M059J (cell line): ENCODE measurements at regions not wholly inside any gene's neighbourhood (a gene's known extent, or its start where the extent isn't known, plus 50 kb on each side); places are given as distances from the start of the nearest gene placed in this dataset.
"Not testable (repeated sequence)": the region's sequence is repeated elsewhere in the genome, so short reads cannot be mapped to it uniquely, and the experiment has no call there.

Experiments used
- DNase-seq: peaks from one replicate; pipeline ENCODE4 v3.0.0-alpha.2; 2012; ENCODE audit warnings: low read depth

DNA sequence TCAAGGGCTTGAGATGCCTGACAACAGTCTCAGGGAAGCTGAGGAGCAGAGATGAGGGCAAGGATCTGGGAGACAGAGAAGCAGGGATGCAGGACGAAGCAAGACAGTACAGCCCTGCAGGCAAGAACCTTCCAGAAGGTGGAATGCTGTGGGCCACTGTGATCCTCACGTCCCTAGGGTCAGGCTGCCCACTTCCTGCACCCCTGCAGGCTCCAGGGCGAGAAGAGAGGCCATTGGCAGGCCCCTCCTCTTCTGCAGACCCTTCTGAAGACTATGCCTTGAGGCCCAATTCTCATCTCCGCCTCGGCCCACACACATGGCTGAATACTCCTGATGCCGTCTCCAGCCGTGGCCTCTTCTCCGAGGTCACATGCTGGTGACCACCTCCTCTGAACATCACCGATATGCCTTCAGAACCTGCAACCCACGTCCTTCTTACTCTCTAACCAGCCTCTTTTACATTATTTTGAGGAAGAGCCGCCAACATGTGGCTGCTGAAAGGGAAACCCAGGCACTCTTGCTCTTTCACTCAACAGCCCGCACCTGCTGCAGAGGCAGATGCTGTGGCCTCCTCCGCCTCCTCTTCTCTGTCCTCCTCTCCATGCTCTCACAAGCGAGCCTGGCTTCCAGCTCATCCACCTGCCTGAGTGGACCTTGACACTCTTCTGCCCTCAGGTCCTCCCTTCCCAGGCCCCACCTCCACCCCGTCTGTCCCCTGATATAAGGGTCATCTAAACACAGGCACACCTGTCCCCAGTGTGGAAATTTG is 181.5 kb downstream of the IRX2 start:
- DNase-seq = no peak

DNA sequence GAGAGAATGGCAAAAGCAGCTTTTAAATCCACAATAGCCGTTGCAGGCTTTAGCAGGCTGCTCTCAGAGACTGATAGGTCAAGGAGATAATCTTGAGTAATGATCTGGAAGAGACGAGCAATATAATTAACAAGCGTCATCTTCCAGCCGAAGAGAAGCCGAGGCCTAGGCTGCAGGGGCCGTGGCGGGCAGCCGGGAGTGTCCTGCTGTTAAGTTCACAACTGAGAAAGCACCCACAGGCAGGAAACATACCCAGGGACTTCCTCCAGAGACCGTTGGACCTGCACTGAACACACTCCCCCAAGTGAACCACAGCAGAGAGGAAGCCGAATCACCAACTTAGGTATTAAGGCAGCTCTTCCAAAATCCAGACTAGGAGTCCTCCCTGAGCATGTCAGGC is 182.3 kb downstream of the IRX2 start:
- no peak for DNase-seq

DNA sequence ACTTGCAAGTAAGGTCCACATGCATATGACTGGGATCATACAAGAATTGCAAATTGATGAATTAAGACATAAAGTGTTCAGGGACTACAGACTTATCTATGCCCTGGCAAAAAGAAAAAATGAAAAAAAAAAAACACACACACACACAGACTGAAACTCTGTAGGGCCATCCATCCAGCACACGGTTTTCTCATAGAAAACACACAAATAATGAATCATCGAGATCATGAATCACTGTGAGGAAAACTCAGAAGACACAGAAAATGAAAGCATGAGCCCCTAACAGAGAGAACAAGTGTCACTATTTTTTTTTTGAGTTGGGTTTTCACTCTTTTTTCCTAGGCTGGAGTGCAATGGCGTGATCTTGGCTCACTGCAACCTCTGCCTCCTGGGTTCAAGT is 185.2 kb downstream of the IRX2 start:
- DNase-seq = no peak

DNA sequence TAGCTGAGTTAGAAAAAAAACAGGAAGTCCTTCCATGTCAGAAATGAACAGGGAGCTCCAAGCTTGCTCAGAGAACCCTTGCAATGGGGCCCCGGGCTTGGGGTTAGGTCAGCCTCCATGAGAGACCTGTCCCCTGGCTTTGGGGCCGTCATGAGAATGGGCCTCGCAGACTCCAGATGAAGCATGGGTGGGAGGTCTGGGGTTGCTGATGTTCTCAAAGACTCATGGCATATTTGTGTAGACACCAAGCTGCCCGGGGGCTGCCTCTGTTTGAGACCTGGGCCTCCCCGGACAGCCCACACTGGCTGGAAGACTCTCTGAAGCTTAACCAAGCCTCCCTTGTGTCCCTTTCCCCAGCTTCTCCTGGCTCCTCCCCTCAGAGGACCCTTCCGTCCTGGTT is 186.3 kb downstream of the IRX2 start:
- DNase-seq = no peak

DNA sequence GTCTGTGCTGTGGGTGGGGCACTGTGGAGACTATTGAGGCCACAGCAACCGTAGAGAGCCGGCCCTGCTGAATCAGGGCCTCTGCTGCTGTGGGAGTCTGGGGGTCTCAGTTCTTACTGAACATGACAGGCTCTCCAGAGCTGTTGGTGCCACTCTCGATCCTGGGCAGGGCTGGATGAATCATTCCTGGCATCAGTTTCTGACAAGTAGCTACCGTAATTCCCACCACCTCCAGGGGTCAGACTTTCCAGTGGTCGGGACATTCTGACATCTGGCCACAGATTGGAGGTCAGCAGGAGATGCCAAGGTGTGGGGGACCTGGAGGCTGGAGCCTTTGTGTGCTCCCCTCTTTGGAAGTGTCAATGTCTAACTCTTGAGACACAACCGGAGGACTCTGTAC is 188.4 kb downstream of the IRX2 start:
- DNase-seq = no peak

DNA sequence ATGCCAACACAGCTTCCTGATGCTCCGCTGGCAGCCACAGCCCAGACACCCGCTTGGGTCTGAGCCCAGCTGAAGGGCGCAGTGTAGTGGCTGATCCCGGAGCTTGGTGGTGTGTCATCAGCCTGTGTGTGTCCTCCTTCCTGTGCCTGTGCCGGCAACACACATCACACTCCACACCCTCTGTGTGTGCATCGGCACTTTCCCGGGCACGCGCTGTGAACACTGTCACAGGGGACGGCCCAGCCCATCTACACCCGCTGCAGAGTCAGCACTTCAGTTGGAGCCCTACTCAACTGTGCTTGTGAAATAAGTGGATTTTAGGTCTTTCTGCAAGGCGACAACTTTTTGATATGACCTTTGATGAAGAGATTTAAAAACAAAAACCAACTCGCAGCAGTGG is 189.4 kb downstream of the IRX2 start:
- DNase-seq = no peak

DNA sequence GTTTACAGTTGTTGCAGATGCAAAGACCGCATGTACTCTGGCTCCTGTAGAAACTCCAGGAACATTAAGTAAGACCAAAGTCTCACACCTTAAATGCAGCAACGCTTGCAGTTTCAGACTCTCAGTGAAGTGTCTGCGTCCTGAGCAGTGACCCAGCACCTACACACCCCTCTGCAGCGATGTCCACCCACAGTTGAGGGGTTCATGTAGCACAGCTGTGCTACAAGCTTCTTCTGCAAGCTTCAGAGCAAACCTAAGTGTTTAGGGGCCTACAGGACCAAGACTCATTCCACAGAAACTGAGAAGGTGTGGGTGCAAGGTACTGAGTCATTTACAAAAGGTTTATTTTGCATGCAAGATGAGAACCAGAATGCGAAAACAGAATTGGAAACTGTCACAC is 191.0 kb downstream of the IRX2 start:
- DNase-seq = no peak

DNA sequence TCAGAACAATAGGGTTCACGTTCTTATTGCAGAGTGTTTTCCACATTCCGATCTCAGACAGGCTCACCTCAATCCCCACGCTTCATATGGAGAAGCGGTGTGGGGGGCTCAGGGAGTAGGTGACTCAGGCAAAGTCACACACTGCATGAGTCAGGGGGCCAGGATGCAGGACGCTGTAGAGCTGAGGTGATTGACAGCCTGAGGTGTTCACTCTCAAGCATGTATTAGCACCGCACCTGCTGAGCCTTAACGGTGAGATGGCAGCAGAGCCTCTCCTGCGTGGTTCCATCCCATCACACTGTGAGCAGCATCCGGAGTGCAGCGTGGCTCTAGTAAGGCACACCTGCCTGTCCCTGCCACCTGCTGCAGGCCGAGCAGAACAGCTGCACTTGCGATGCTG is 194.0 kb downstream of the IRX2 start:
- DNase-seq = no peak

DNA sequence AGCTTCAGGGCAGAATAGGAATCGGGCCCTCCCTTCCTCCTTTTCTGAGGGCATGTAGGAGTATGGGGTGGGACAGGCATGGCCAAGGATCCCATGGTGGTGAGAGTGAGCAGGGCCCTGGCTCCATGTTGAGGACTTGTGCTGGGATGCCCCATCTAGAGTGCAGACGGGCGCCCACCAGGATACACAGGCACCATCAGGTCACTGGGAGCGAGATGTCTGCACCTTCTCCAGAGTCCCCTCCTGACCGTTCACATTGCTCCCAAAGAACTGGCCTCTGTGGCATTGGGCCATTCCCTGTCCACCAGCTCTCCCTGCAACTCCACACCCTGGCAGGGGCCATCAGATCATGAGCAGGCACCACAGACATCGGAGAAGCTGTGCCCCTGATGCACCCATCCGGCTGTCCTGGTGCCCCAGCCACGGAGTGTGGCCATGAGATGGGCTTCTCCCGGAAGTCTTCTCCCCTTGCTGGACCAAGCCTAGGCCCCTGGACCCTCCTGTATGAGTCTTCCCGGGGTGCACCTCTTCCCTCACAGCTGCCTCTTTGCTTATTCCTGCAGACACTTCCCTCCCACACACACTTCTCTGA is 195.0 kb downstream of the IRX2 start:
- no peak for DNase-seq

DNA sequence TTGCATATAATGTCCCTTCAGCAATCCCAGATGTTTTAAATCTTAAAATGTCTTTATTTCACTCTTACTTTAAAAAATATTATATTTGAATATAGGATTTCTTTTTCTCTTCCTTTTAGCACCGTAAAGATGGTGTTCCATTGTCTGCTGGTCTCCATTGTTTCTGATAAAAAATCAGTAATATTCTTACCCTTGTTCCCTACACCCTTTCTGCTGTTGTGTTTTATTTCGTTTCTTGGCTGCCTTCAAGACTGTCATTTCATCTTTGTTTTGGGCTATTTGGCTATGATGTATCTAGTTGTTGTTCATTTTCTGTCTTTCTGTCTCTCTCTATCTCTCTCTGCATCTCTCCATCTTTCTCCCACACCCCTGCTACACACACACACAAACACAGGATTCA is 197.9 kb downstream of the IRX2 start:
- DNase-seq = no peak

DNA sequence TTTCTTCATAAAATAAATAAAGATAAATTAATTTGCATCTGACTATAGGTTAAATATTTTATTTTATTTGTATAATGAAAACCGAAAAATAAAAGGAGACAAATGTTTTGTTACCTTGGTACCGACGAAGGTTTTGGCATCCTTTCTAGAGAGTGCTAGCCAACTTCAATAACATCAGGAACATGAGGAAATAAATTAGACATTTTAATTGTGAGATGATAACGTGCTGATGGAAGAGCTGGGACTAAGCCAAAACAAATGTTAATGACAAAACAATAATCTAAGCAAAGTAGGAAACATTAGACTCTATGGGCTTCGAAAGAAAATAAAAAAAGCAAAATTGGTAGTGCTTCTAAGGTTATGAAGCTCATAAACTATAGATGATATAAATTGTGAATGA is 201.0 kb downstream of the IRX2 start:
- no peak for DNase-seq

DNA sequence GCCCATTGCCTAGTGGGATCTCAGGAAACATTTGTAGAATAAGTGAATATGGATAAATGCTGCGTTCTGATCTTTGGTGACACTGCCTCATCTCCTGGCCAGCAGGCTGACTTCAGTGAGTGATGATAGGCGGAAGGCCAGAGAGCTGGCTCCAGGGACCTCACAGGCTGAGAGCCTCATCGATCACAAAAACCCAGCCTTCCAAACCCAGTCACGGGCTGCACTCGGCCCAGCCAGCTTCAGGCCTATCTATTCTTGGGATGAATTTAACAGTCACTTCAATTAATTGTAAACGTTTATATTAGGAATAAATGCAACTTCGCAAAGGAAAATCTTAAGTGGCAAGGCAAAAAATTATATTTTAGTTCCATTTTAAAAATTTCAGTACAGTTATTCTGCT is 201.6 kb downstream of the IRX2 start:
- DNase-seq = no peak

DNA sequence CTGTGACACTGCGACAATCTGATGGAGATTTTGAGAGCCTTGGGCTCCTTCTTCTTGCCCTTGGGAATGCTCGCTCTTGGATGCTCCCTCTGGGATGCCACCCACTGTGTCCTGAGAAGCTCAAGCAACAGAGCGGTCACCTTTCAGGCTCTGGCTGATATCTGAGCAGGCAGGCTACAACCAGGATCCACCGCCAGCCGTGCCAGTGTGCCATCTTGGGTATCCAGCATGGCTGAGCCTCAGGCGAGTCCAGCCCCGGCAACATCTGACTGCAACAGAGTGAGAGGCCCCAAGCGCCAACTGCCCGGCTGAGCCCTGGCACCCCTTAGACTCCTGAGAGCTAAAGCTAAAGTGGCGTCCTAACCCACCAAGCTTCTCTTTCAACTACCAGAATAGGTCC is 202.1 kb downstream of the IRX2 start:
- no peak for DNase-seq

DNA sequence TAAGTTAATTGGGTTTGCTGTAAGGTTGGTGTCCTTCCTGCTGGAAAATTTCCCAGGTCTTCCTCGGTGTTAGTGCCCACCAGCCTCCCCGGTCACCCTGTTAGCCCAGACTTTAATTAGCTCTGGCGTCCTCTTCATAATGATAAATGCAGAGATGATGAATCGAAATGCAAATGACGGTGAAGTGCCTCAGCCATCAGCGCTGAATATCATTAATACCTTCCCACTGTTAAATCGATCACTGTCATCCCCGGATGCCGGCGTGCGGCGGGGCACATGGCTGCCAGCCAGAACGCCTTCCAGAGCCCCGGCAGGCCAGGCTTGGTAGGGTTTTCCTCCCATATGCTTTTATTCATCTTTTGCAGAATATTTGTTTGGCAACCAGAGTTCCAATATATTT is 204.5 kb downstream of the IRX2 start:
- no peak for DNase-seq

DNA sequence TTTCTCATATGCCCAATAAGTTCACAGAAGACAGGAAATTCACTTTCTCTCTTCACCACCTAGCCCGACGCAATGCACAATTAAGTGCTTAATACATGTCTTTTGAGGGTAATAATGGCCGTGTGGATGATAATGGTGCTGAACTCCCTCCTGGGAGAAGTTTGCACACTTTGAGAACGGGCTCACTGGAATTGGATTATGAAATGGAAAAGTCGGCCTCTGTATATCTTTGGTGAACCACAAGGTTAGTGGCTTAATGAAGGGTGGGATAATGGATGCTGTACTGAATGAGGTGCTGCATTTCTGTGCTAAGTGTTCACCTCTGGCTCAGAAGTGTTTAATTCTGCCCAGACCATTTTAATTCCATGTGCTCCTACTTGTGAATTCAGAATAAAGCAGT is 207.5 kb downstream of the IRX2 start:
- no peak for DNase-seq

DNA sequence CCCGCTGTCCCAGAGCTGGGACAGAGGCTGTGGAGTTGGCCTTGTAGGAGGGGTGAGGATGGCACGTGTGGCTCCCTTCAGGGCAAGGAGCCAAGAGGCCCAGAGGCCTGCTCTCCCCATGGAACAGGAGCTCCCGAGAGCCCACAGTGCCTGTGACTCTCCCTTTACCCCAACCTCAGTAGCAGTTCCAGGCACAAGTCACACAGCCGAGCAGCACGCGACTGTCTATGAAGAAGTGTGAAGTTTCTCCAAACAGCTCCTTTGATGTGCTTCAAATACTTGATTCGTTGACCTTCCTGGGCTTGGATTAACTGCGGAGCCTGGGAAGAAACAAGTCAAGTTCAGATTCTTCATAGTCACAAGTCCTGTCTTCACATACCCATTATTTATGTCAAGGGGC is 208.7 kb downstream of the IRX2 start:
- DNase-seq = no peak

DNA sequence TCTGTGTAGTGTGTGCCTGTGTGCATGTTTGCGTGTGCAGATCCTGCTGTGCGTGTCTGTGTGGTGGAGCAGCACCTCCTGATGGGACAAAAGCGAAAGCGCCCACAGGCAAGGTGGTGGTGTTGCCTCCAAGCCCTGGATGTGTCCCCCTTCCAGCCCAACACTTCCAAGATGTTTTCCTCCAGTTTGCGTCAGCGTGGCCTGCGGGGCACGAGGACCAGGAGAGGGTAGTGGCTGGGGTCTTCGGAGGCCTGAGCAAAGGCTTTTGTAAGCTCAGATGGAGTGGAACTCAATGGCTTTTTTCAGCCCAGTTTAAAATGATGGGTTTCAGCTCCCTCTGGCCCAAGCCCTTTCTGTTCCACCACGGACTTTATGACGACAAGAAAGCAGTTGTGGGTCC is 209.5 kb downstream of the IRX2 start:
- no peak for DNase-seq

DNA sequence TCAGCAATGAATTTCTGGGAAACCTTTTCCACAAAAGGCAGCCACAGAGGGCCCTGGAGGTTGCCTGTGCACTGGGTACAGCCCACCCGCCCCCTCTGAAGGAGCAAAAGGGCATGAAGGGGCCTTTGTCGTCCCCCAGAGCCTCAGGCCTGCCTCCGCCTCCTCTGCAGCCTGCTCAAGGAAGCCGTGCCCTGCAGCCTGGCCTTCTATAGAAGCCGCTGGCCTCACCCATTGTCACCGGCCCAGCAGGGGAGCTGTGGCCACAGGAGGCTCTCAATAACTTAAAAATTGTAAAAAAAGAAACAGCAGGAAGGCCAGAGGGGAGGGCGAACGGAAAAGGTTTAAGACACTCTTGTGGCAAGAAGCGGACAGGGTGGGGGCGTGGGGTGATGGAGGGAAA is 213.3 kb downstream of the IRX2 start:
- DNase-seq = no peak

DNA sequence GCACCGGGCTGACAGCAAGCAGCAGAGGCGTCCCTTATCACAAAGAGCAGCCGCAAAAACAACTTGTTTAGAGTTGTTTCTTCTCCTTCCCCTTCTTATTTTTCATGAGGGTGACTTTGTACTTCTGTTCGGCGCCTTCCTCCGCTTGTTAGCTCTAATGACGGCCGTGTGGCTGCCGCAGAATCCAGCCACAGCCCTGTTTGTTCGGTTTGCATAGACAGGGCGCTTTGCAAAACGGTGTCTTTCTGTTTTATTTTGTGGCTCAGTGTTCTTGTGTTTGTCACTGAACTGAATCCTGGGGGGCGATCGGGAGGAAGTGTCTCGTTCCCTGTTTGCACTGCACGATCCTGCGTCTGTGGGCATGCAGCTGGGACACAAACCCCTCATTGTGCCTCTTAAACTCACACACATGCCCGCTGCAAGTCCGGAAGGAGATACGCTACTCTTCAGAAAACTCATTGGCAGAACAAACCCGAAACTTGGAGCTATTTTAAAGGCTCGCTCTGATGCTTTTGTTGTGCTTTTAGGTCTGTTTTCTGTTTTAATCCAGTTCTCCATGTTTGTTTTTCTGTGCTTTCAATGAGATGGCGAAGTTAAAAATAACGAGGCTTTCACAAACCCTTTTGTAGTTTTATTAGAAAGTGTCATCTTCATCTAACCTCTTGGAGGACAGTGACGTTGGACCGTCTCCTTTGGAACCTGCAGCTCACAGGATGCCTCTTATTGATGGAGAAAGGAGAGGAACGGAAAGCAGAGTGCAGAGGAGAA is 213.9 kb downstream of the IRX2 start:
- no peak for DNase-seq

DNA sequence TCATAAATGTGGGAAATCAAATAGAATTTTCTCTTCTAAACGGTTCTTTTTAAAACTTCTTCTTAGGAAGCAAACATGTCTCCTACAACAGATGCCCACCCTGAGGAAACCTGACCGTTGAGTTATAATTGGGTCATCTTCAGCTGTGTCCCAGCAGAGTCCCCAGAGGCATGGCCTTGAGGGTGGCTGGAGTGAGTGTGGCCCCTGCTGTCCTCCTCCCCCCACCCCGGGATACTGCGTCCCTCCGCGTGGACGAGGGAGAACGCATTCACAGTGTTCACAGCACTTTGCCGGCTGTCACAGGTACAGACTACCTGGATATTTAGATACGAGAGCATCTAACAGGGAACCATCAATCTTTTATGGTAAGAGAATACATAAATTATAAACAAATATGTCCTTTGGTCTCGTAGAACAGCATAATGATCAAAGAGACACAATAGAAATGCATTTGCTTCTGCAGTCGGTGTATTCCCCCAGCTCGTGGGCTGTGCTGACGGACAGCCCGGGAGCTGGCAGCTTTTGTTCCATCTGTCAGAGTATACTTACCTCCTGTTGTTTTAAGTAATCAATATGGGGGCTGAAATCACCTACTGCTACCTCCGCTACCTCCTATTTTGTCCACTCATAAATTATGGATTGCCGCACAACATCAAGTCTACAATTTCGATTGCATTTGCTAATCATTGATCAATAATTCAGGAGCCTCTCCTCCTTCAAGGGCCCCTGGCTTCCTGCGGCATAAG is 214.7 kb downstream of the IRX2 start:
- no peak for DNase-seq

DNA sequence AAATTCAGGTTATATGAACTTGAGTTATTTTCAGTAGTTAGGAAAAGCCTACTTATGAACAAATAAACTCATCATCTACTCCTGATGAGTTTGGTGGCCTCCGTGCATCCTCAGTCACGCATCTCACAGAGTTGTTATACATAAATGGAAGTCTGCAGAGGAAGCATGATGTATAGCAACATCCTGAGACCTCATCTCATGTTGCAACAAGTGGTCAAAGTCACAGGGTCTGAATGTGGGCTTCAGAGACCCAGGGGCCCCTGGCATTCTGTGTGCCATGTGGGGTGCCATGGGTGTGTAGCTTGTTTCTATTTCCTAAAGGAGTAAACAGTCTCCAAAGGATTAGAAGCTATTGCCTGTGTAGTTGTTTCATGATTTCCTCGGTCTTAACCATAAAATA is 216.5 kb downstream of the IRX2 start:
- no peak for DNase-seq

DNA sequence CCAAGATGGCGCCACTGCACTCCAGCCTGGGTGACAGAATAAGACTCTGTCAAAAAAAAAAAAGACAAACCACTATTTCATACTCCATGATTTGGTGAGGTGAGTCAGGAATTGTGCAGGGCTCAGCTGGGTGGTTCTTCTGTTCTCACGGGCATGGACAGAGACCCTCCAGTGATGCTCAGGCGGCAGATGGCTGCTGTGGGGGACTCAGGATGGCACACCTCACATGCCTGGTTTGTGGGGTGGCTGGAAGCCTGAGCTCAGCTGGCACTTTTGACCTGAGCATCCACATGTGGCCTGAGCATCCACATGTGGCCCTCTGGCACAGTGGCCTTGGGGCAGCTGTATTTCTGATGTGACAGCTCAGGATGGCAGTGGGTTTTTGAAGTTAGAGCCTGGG is 217.2 kb downstream of the IRX2 start:
- no peak for DNase-seq

DNA sequence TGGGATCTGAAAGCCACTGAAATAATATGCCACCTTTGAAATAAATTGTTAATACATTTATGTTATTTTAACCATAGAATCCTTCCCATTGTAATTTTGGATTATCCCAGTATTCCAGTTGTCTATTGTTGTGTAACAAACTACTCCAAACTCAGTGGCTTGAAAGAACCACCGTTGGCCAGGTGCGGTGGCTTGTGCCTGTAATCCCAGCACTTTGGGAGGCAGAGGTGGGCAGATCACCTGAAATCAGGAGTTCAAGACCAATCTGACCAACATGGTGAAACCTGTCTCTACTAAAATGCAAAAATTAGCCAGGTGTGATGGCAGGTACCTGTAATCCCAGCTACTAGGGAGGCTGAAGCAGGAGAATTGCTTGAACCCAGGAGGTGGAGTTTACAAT is 217.6 kb downstream of the IRX2 start:
- DNase-seq = not testable (repeated sequence)
